ENCODE measurements at regions not wholly inside any gene's neighbourhood (a gene's known extent, or its start where the extent isn't known, plus 50 kb on each side); places are given as distances from the start of the nearest gene placed in this dataset.

- H4K20me1 ChIP-seq (ENCODE audit: insufficient read depth, poor library complexity, severe bottlenecking), result no peaks in the 10 kb centered on the region
- DNase-seq (ENCODE audit: low spot score), result no peak
- WGBS (ENCODE audit: low lambda C conversion rate, missing lambda C conversion rate), result 68% methylated on average over 4 of the region's 4 CpGs
- TF ChIP-seq, protein P1, sequence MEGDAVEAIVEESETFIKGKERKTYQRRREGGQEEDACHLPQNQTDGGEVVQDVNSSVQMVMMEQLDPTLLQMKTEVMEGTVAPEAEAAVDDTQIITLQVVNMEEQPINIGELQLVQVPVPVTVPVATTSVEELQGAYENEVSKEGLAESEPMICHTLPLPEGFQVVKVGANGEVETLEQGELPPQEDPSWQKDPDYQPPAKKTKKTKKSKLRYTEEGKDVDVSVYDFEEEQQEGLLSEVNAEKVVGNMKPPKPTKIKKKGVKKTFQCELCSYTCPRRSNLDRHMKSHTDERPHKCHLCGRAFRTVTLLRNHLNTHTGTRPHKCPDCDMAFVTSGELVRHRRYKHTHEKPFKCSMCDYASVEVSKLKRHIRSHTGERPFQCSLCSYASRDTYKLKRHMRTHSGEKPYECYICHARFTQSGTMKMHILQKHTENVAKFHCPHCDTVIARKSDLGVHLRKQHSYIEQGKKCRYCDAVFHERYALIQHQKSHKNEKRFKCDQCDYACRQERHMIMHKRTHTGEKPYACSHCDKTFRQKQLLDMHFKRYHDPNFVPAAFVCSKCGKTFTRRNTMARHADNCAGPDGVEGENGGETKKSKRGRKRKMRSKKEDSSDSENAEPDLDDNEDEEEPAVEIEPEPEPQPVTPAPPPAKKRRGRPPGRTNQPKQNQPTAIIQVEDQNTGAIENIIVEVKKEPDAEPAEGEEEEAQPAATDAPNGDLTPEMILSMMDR (IDR thresholded peaks at IDR 0.05; ENCODE audit: poor library complexity), result no peak
- TF ChIP-seq EZH2phosphoT487 (IDR thresholded peaks at IDR 0.05; ENCODE audit: low read depth, severe bottlenecking, unreplicated experiment) (no peak), EZH2 (IDR thresholded peaks at IDR 0.05; ENCODE audit: borderline replicate concordance) (no peak)
- H2AFZ ChIP-seq, result no peak overlapping the region
- no peaks in the 10 kb centered on the region for H3K27me3 ChIP-seq
- H3K9me2 ChIP-seq (replicated peaks; ENCODE audit: insufficient read depth), result no peaks in the 10 kb centered on the region
- no peaks in the 10 kb centered on the region for H3K79me2 ChIP-seq
- no peaks in the 10 kb centered on the region for H3K36me3 ChIP-seq (replicated peaks; ENCODE audit: insufficient read depth, low read depth)
- no peak overlapping the region for H3K4me2 ChIP-seq
- no peaks in the 10 kb centered on the region for H3K9me3 ChIP-seq (ENCODE audit: low read depth)
- peaks cover 4% of the 10 kb centered on the region for H3K4me1 ChIP-seq (ENCODE audit: insufficient read depth)
- no peak overlapping the region for H3K27ac ChIP-seq
- H3K4me3 ChIP-seq, result no peak overlapping the region
Observed at GRCh38 chr18:6606411-6607085, 123.0 kb upstream of the ARHGAP28 start.

GRCh38 chr18:6607343-6607742 is 122.2 kb upstream of the ARHGAP28 start:
- no peaks in the 10 kb centered on the region for H4K20me1 ChIP-seq (ENCODE audit: insufficient read depth, poor library complexity, severe bottlenecking)
- H3K9me2 ChIP-seq (replicated peaks; ENCODE audit: insufficient read depth), result no peaks in the 10 kb centered on the region
- H3K79me2 ChIP-seq, result no peaks in the 10 kb centered on the region
- H3K27ac ChIP-seq, result no peak overlapping the region
- H3K9me3 ChIP-seq (ENCODE audit: low read depth), result no peaks in the 10 kb centered on the region
- H3K4me3 ChIP-seq, result no peak overlapping the region
- TF ChIP-seq, protein P1 (IDR thresholded peaks at IDR 0.05; ENCODE audit: poor library complexity), result no peak
- no peak for TF ChIP-seq EZH2phosphoT487 (IDR thresholded peaks at IDR 0.05; ENCODE audit: low read depth, severe bottlenecking, unreplicated experiment)
- TF ChIP-seq EZH2 (IDR thresholded peaks at IDR 0.05; ENCODE audit: borderline replicate concordance), result no peak
- no peak overlapping the region for H3K4me2 ChIP-seq
- peaks cover 4% of the 10 kb centered on the region for H3K4me1 ChIP-seq (ENCODE audit: insufficient read depth)
- DNase-seq (ENCODE audit: low spot score), result no peak
- no peaks in the 10 kb centered on the region for H3K27me3 ChIP-seq
- H2AFZ ChIP-seq, result no peak overlapping the region
- no peaks in the 10 kb centered on the region for H3K36me3 ChIP-seq (replicated peaks; ENCODE audit: insufficient read depth, low read depth)
- WGBS (ENCODE audit: low lambda C conversion rate, missing lambda C conversion rate), result 82% methylated on average over 6 of the region's 6 CpGs

DNA sequence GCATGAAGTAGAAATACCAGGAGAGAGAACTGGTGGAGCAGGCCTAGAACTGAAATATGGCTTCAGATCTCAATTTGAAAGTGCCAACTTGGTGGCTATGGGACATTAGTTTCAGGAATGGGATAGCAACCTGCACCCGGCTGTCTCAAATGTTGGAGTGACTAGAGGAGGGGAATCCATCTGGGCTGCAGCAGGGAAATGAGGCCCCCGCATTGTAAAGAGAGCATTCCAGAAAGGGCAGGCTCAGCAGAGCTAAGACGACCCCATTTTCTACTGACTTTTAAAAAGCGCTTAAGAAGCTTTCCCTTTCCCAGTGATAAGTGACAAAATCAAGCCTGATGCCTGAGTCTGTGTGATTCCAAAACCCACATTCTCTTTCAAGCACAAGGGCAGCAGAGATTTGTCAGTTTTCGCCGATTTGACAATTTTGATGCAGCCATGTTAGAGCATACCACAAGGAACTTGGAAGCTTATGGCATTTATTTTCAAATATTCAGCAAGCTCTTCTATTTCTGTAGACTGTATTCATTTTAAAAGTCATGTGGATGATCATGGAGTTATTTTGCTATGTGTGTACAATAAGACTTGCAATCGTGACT is 119.8 kb upstream of the ARHGAP28 start:
- Histone ChIP-seq H3K79me2 (no peaks in the 10 kb centered on the region), H3K27ac (no peak overlapping the region), H4K20me1 (ENCODE audit: insufficient read depth, poor library complexity, severe bottlenecking) (no peaks in the 10 kb centered on the region), H3K4me2 (no peak overlapping the region), H3K4me3 (no peak overlapping the region), H3K9me3 (ENCODE audit: low read depth) (no peaks in the 10 kb centered on the region), H3K27me3 (no peaks in the 10 kb centered on the region), H3K9me2 (replicated peaks; ENCODE audit: insufficient read depth) (no peaks in the 10 kb centered on the region), H2AFZ (no peak overlapping the region), H3K36me3 (replicated peaks; ENCODE audit: insufficient read depth, low read depth) (no peaks in the 10 kb centered on the region), H3K4me1 (ENCODE audit: insufficient read depth) (peaks cover 4% of the 10 kb centered on the region)
- DNase-seq (ENCODE audit: low spot score), result no peak
- TF ChIP-seq EZH2 (IDR thresholded peaks at IDR 0.05; ENCODE audit: borderline replicate concordance), result no peak
- no peak for TF ChIP-seq EZH2phosphoT487 (IDR thresholded peaks at IDR 0.05; ENCODE audit: low read depth, severe bottlenecking, unreplicated experiment)
- TF ChIP-seq, protein P1 (IDR thresholded peaks at IDR 0.05; ENCODE audit: poor library complexity), result no peak
- 85% methylated on average over 7 of the region's 7 CpGs for WGBS (ENCODE audit: low lambda C conversion rate, missing lambda C conversion rate)
